GM08714 (cell line): ENCODE measurements at regions not wholly inside any gene's neighbourhood (a gene's known extent, or its start where the extent isn't known, plus 50 kb on each side); places are given as distances from the start of the nearest gene placed in this dataset.

Experiments used
- H3K4me3 ChIP-seq: fragments of 200-500 bp; sonication (Bioruptor generic); 2 replicates; pipeline ENCODE4 v1.5.1; 2014; ENCODE audit warnings: mild to moderate bottlenecking, low read length, inconsistent platforms
- ZNF274 ChIP-seq: IDR thresholded peaks from 2 replicates; pipeline ENCODE4 v1.6.1; 2012; ENCODE audit warnings: mild to moderate bottlenecking, low read depth, low read length

DNA sequence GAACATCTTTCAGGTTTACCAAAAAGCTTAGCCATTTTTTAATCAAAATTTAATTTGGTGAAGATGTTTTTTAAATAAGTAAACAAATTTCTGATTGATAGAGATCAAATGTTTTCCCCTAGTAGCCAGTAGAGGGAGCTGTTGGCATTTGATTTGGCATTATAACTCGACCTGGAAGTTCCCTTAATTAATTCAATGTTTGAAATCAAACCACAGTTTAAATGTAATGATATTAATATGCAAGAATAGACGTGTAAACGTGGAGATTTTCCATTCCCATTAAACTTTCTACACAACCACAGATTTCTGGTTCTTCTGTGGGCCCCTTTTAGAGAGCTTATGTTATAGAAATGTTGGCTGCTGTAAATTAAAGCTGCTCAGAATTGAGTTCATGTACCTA, 148.1 kb upstream of the MPDZ start:
- no peak overlapping the region for H3K4me3 ChIP-seq
- no peak for TF ChIP-seq ZNF274

- no peak for TF ChIP-seq ZNF274
- no peak overlapping the region for H3K4me3 ChIP-seq
Measured at GRCh38 chr9:13426606-13427005, 147.1 kb upstream of the MPDZ start.

DNA sequence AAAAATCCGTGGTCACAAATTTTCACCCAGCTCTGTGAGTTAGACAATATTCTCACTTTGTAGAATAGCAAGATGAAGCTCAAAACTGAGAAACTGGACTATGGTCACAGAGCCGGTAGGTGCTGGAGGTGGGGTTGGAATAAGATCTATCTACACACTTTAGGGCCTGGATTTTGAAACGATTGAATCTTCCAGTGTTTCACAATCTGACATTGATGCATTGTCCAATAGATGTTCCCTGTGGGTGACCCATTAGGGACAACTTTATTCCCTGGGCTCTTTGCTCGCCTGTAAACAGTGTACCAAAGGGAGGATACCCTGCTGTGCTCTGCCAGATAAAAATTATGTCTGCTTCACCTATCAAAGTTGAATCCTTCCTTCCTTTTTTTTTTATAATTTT, 145.4 kb upstream of the MPDZ start:
- H3K4me3 ChIP-seq: no peak overlapping the region
- TF ChIP-seq ZNF274: no peak

DNA sequence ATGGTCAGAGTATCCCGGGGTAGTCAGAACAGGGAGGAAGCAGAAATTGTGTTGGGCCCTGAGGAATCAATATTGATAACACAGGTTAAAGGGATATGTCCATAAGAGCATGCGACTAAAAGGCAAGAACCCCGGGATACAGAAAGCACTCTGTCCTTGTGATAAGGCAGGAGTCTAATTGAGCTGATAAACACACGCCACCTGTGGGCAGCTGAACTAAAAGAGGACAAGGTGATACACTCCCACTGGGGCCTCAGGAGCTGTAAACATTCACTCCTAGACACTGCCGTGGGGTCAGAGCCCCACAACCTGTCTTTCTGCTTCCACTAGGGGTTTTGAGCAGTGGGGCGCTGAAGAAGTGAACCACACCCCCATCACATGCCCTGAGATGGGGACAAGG, 144.7 kb upstream of the MPDZ start:
- H3K4me3 ChIP-seq: no peak overlapping the region
- TF ChIP-seq ZNF274: no peak

DNA sequence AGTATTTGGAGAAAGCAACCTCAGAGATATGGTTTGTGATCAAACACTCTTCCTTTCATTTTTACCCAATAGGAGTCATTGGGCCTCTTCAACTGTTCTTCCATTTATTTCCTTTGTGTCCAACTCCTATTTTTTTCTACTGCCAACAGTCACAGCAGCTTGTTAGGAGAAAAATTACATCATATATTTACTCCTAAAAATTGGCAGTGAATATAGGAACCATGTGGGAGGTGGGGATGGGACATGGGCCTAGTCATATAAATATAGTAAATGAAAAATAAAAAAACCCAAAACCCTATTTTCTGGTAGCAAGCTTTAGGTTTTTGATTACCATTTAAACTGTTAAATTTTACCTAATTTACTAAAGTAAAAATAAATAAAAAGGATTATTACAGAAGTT, 134.9 kb upstream of the MPDZ start:
- no peak for TF ChIP-seq ZNF274

DNA sequence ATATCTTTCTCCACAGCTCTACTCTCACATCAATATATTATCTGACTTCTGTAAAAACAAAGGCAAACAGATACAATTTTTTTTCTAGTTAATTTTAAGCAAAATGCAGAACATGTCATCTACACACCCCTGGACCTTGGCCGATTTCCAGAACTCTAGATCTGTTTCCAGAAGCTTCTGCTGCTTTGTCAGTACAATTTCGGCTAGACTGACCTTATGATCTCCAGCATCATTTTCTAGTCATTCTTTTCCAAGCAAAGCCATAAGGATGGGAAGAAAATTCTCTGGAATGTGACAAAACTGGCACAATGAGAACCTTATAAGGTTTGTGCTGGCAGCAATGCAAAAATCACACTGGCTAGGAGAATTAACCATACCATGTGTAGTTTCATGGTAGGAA, 132.8 kb upstream of the MPDZ start:
- no peak for TF ChIP-seq ZNF274
- H3K4me3 ChIP-seq: no peak overlapping the region

More for the DNA sequence above, 134.9 kb upstream of the MPDZ start:
- H3K4me3 ChIP-seq: no peak overlapping the region

DNA sequence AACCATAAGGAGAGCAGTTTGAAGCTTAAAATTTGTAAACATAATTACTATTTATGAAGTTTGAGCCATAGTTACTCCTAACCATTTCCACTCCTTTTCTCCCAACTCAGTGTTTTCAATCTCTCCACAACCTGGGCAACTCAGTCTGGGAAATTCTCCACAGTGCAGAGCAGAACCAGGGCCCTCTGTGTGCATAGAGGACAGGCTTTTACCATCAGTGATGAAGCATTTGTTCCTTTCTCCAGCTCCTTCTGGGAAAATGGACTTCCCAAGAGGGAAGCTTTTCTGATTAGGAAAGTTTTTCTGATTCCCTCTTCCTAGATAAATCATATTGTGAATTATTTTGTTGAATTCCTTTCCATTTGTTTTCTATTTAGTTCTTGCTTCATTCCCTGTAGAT, 132.3 kb upstream of the MPDZ start:
- TF ChIP-seq ZNF274: no peak
- H3K4me3 ChIP-seq: no peak overlapping the region

DNA sequence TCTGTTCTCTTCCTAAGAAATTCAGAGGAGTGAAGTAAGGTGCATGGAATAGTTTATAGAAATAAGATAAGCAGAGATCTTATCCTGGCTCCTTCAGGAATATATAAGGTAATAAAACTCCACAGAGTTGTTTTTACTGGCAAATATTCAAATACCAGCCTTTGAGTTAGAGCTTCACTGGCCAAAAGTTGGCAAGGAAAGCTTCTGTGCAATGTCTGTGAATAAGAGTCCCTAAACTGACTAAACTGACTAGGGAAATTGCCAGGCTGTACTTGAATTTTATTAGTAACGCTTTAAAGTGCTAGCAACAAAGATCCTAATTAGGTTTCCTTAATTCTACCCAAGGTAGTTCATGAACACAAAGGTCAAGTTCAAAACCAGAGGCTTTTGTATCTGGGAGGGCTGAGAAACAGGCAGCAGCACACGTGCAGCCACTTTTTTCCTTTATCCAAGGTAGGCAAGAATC, 131.1 kb upstream of the MPDZ start:
- no peak for TF ChIP-seq ZNF274
- H3K4me3 ChIP-seq: no peak overlapping the region

DNA sequence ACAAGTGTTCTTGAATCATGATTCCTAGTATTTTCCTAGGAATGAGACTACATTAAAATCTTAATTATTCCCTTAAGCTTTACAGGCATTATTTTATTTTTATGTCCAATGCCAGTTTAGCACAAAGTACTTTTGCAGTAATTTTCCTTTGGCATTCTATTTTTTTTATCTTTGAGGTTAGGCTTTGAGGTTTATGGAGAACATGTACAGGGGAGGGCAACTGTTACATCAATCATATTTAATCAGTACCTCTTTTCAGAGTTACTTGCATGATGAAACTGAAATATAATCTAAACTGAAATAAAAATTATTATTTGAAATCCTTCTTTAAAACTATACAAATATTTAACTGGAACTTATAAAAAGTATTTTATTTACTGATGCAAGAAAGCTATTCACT, 118.2 kb upstream of the MPDZ start:
- H3K4me3 ChIP-seq: no peak overlapping the region
- TF ChIP-seq ZNF274: no peak

DNA sequence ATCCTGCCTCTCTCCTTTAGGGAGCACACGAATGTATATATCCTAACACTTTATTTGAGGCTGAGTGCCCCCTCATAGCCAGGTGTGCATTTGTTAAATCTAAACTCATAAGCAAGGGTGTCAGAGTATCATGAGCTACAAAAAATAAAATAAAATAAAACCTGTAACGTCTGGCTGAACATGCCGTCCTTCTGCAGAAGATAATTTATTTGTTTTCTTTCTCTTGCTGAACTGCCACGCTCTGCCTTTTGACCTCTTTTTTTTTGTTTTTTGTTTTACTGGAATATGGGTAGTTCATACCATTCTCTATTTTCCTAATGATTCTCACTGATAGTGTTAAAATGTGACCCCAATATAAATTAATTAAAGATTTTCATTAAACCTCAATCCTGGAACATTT, 117.7 kb upstream of the MPDZ start:
- TF ChIP-seq ZNF274: no peak
- no peak overlapping the region for H3K4me3 ChIP-seq

DNA sequence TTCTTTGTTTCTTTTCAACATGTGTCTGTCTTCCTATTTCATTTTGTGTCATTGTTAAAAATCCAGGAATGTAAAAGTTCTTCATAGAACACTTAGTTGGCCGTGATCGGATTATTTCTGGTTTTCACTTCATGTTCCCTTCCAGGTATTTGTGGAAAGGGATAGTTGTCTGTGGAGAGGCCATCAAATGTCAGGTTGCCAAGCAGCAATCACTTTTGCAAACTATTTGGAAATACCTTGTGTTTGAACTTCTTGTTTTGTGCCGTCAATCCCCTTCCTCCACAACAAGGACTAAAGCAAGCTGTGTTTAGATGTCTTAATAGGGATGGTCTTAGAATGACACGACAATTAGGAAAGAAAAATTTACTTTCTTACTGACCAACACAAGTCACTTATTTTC, 116.9 kb upstream of the MPDZ start:
- TF ChIP-seq ZNF274: no peak
- H3K4me3 ChIP-seq: no peak overlapping the region

DNA sequence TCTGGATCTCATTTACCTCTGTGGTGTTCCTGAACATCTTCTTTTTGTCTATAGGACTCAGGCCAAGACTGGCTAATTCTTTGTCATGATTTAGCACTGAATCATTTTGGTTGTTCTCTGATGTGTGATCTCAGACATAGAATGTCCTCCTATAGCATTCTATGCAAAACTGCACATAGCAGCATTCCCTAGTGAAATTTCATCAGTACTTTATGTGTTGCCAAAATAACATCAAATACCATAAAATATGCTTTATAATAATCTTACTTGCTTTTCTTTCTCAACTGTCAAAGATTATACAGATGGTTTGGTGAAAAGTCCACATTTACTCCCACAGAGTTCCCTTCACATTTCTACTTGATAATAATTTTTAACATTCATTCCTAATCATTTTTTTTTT, 115.7 kb upstream of the MPDZ start:
- no peak for TF ChIP-seq ZNF274
- no peak overlapping the region for H3K4me3 ChIP-seq

GRCh38 chr9:13388157-13388556, 108.7 kb upstream of the MPDZ start:
- H3K4me3 ChIP-seq: no peak overlapping the region
- TF ChIP-seq ZNF274: no peak

- H3K4me3 ChIP-seq: no peak overlapping the region
- TF ChIP-seq ZNF274: no peak
Measured at GRCh38 chr9:13387734-13388067, 108.2 kb upstream of the MPDZ start.

GRCh38 chr9:13386935-13387733, 107.6 kb upstream of the MPDZ start:
- TF ChIP-seq ZNF274: no peak

GRCh38 chr9:13386316-13386715, 106.8 kb upstream of the MPDZ start:
- H3K4me3 ChIP-seq: no peak overlapping the region
- TF ChIP-seq ZNF274: no peak

More at GRCh38 chr9:13386935-13387733, 107.6 kb upstream of the MPDZ start:
- no peak overlapping the region for H3K4me3 ChIP-seq
